HCT116 (cell line): ENCODE measurements at regions not wholly inside any gene's neighbourhood (a gene's known extent, or its start where the extent isn't known, plus 50 kb on each side); places are given as distances from the start of the nearest gene placed in this dataset.
"Not testable (repeated sequence)": the region's sequence is repeated elsewhere in the genome, so short reads cannot be mapped to it uniquely, and the experiment has no call there.

ENCODE experiments used
- ATAC-seq: fragments of 200-7000 bp; cut with Tn5 transposase; 2 replicates; pipeline ENCODE4 v1.9.1; 2020; ENCODE audit warnings: mild to moderate bottlenecking, moderate library complexity
- BruUV-seq: library from RNA; stranded (reverse); fragments of 400-500 nt; replicated peaks from 2 replicates; lab custom pipeline; 2021; lab: Mats Ljungman, UMichigan
- CTCF ChIA-PET: fragments of 300-600 bp; sonication (Branson Sonifier 250); formaldehyde crosslinking; loops from one replicate; lab custom pipeline; 2021; ENCODE audit warnings: antibody characterized with exemption; lab: Charles Lee
- POLR2A ChIA-PET: fragments of 300-600, 350-600 bp; sonication (Branson Sonifier 250); formaldehyde crosslinking; loops from one replicate; lab custom pipeline; 2021; ENCODE audit warnings: antibody characterized with exemption; lab: Charles Lee
- RAD21 ChIA-PET, 2 experiments: fragments of 300-600 bp; sonication (Branson Sonifier 250); formaldehyde crosslinking; loops; one replicate each; lab custom pipeline; 2023; ENCODE audit warnings: low total read pairs in 2 of 2; ENCODE audit not compliant: uncharacterized antibody in 2 of 2, unreplicated experiment in 2 of 2, low non-redundant PET in 1 of 2; lab: Charles Lee
- DNase-seq: peaks from one replicate; pipeline ENCODE4 v3.0.0-alpha.2; 2010; ENCODE audit warnings: low read depth, low spot score
- H2AFZ ChIP-seq: fragments of 200-600 bp; shearing (Covaris generic), sonication (generic); 2 replicates; pipeline ENCODE4 v1.6.1; 2017; ENCODE audit warnings: low read depth, mixed run types, mixed read lengths, antibody characterized with exemption, low read length; ENCODE audit not compliant: poor library complexity, severe bottlenecking
- H3K27ac ChIP-seq: 2 replicates; pipeline ENCODE4 v1.5.1; 2012; ENCODE audit warnings: low read depth, low read length
- H3K27me3 ChIP-seq: fragments of 200-600 bp; sonication (generic); 2 replicates; pipeline ENCODE4 v1.6.1; 2016; ENCODE audit warnings: mixed run types, low read length, mixed read lengths; ENCODE audit not compliant: insufficient read depth
- H3K36me3 ChIP-seq, 2 experiments: fragments of 200-500 bp in 1 of 2; fragments of 200-600 bp in 1 of 2; sonication (Bioruptor generic) in 1 of 2; sonication (generic) in 1 of 2; 2 replicates each; pipeline versions ENCODE4 v1.5.1 to v1.6.1; 2014 to 2016; ENCODE audit warnings: low read length in 2 of 2, inconsistent platforms in 1 of 2, mixed read lengths in 1 of 2, mixed run types in 1 of 2; ENCODE audit not compliant: insufficient read depth in 2 of 2, control insufficient read depth in 1 of 2
- H3K4me1 ChIP-seq, 2 experiments: fragments of 200-600 bp in 1 of 2; sonication (generic) in 1 of 2; 2 replicates each; pipeline versions ENCODE4 v1.5.1 to v1.6.1; 2012 to 2017; ENCODE audit warnings: low read length in 2 of 2, inconsistent platforms in 1 of 2, mild to moderate bottlenecking in 1 of 2, mixed read lengths in 1 of 2, mixed run types in 1 of 2, moderate library complexity in 1 of 2; ENCODE audit not compliant: insufficient read depth in 2 of 2, control insufficient read depth in 1 of 2
- H3K4me2 ChIP-seq: fragments of 200-600 bp; sonication (generic); 2 replicates; pipeline ENCODE4 v1.6.1; 2017; ENCODE audit warnings: mixed run types, low read length, mixed read lengths
- H3K4me3 ChIP-seq, 2 experiments: fragments of 200-600 bp in 1 of 2; sonication (generic) in 1 of 2; replicated peaks in 1 of 2; 2 replicates each; pipeline ENCODE4 v1.5.1; 2011 to 2016; ENCODE audit warnings: low read length in 2 of 2, control low read depth in 1 of 2, low read depth in 1 of 2, mild to moderate bottlenecking in 1 of 2, mixed read lengths in 1 of 2, mixed run types in 1 of 2
- H3K79me2 ChIP-seq: fragments of 200-600 bp; sonication (generic); 2 replicates; pipeline ENCODE4 v1.6.1; 2017; ENCODE audit warnings: mild to moderate bottlenecking, mixed run types, low read length, moderate library complexity, mixed read lengths; ENCODE audit not compliant: insufficient read depth
- H3K9ac ChIP-seq: fragments of 200-600 bp; sonication (generic); 2 replicates; pipeline ENCODE4 v1.6.1; 2016; ENCODE audit warnings: low read length, mixed read lengths
- H3K9me2 ChIP-seq: fragments of 200-600 bp; sonication (generic), shearing (Covaris generic); 2 replicates; pipeline ENCODE4 v1.6.1; 2017; ENCODE audit warnings: mixed run types, mild to moderate bottlenecking, moderate library complexity; ENCODE audit not compliant: insufficient read depth
- H3K9me3 ChIP-seq, 2 experiments: fragments of 200-500 bp in 1 of 2; fragments of 200-600 bp in 1 of 2; sonication (Bioruptor generic) in 1 of 2; sonication (generic) in 1 of 2; 2 replicates each; pipeline ENCODE4 v1.6.1; 2014 to 2017; ENCODE audit warnings: low read length in 2 of 2, mixed read lengths in 2 of 2, inconsistent platforms in 1 of 2, low read depth in 1 of 2, mild to moderate bottlenecking in 1 of 2, mixed run types in 1 of 2, moderate library complexity in 1 of 2; ENCODE audit not compliant: control insufficient read depth in 1 of 2, insufficient read depth in 1 of 2
- H4K20me1 ChIP-seq: fragments of 200-600 bp; sonication (generic), shearing (Covaris generic); 2 replicates; pipeline ENCODE4 v1.6.1; 2017; ENCODE audit warnings: mixed run types, mild to moderate bottlenecking, moderate library complexity; ENCODE audit not compliant: insufficient read depth
- intact Hi-C: fragments of 100-400 bp; cut with micrococcal nuclease; formaldehyde crosslinking; loops from 2 replicates; pipeline ENCODE4 v1.10.0; 2022

DNA sequence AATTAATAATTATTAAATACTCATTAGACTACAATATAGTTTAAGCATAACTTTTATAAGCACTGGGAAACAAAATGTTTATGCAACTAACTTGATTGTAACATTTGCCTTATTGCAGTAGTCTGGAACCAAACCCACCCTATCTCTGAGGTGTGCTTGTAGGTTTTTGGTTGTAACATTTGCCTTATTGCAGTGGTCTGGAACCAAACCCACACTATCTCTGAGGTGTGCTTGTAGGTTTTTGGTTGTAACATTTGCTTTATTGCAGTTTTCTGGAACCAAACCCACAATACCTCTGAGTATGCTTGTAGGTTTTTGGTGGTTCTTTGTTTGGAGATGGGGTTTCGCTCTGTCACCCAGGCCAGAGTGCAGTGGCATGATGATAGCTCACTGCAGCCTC, 1376.4 kb upstream of the DEFB115 start:
- POLR2A ChIA-PET, ATAC-seq, H3K36me3 ChIP-seq, H3K4me3 ChIP-seq, H3K27ac ChIP-seq, BruUV-seq, H2AFZ ChIP-seq, H3K27me3 ChIP-seq, RAD21 ChIA-PET, CTCF ChIA-PET, H3K79me2 ChIP-seq, H3K9ac ChIP-seq, H3K4me1 ChIP-seq, H4K20me1 ChIP-seq, H3K4me2 ChIP-seq, H3K9me2 ChIP-seq, DNase-seq: not testable (repeated sequence)
- peaks cover 0 to 12% of the 10 kb centered on the region in 2 experiments; a peak in 2 of 4 replicates for H3K9me3 ChIP-seq
- intact Hi-C loops, result loop anchor here (10.0 kb wide), 1 partner anchor 756 kb away; no protein-coding TSS in a partner anchor

DNA sequence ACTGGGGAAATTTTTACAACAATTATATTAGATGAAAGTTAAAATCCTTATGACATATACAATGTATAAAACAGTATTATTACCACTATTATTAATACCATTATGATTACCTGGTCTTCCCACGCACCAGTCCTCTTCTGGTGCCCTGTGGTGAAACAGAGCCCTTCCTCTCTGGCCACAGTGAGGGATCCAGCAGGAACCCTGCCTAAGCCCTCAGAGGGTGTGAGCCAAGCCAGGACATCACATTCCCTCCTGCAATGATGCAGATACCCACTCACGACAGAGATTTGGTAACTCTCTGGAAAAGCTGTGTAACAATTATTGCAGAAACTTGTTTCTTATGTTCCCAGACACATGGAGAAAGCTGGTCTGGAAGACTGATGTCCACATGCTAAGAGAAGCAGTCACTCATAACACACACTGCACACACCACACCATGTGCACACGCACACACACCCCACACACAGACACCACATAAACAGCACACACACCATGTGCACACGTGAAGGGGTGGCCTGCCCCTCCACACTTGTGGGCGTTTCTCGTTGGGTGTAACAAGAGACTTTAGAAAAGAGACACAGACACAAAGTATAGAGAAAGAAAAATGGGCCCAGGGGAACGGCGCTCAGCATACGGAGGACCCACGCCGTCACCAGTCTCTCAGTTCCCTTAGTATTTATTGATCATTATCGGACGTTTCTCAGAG, 1373.8 kb upstream of the DEFB115 start:
- ATAC-seq, RAD21 ChIA-PET, H3K9ac ChIP-seq, POLR2A ChIA-PET, CTCF ChIA-PET, H3K79me2 ChIP-seq, H3K27me3 ChIP-seq, DNase-seq, H3K27ac ChIP-seq, H3K4me2 ChIP-seq, H3K9me2 ChIP-seq, H3K4me1 ChIP-seq, H3K4me3 ChIP-seq, BruUV-seq, H2AFZ ChIP-seq, H3K36me3 ChIP-seq, H4K20me1 ChIP-seq: not testable (repeated sequence)
- intact Hi-C loops, result loop anchor here (10.0 kb wide), 1 partner anchor 759 kb away; no protein-coding TSS in a partner anchor
- peaks cover 0 to 11% of the 10 kb centered on the region in 2 experiments; a peak in 1 of 4 replicates for H3K9me3 ChIP-seq

DNA sequence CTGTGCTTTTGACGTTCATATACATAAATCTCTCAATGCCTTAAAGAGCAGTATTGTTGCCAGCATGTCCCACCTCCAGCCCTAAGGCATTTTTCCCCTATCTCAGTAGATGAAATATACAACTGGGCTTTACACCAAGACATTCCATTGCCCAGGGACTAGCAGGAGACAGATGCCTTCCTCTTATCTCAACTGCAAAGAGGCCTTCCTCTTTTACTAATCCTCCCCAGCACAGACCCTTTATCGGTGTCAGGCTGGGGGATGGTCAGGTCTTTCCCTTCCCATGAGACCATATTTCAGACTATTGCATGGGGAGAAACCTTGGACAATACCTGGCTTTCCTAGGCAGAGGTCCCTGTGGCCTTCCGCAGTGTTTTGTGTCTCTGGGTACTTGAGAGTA, 1373.1 kb upstream of the DEFB115 start:
- H3K9me3 ChIP-seq, H3K9me2 ChIP-seq, ATAC-seq, CTCF ChIA-PET, H3K27me3 ChIP-seq, BruUV-seq, DNase-seq, H3K79me2 ChIP-seq, H3K36me3 ChIP-seq, H3K9ac ChIP-seq, H3K4me1 ChIP-seq, H4K20me1 ChIP-seq, H3K4me3 ChIP-seq, RAD21 ChIA-PET, H3K27ac ChIP-seq, H2AFZ ChIP-seq, H3K4me2 ChIP-seq, POLR2A ChIA-PET: not testable (repeated sequence)
- intact Hi-C loops, result loop anchor here (10.0 kb wide), 1 partner anchor 760 kb away; no protein-coding TSS in a partner anchor

DNA sequence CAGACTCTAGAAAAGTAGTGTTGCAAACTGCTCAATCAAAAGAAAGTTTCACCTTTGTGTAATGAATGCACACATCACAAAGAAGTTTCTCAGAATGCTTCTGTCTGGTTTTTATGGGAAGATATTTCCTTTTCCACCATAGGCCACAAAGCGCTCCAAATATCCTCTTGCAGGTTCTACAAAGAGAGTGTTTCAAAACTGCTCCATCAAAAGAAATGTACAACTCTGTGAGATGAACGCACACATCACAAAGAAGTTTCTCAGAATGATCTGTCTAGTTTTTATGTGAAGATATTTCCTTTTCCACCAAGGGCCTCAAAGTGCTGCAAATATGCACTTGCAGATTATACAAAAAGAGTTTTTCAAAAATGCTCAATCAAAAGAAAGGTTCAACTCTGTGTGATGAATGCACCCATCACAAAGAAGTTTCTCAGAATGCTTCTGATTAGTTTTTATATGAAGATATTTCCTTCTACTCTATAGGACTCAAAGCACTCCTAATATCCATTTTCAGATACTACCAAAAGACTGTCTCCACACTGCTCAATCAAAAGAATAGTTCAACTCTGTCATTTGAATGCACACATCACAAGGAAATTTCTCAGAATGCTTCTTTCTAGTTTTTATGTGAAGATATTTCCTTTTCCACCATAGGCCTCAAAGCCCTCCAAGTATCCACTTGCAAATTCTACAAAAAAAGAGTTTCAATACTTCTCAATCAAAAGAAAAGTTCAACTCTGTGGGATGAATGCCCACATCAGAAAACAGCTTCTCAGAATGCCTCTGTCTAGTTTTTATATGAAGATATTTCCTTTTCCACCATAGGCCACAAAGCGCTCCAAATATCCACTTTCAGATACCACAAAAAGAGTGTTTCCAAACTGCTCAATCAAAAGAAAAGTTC, 1371.9 kb upstream of the DEFB115 start:
- intact Hi-C loops, result loop anchor here (10.0 kb wide), 1 partner anchor 761 kb away; no protein-coding TSS in a partner anchor
- H3K9ac ChIP-seq, RAD21 ChIA-PET, BruUV-seq, H3K27me3 ChIP-seq, H3K9me2 ChIP-seq, POLR2A ChIA-PET, H3K79me2 ChIP-seq, H3K4me2 ChIP-seq, H3K9me3 ChIP-seq, H3K36me3 ChIP-seq, DNase-seq, H3K27ac ChIP-seq, H4K20me1 ChIP-seq, H2AFZ ChIP-seq, H3K4me1 ChIP-seq, H3K4me3 ChIP-seq, CTCF ChIA-PET, ATAC-seq: not testable (repeated sequence)
